Body of pancreas (tissue), 4 donors: ENCODE measurements at regions not wholly inside any gene's neighbourhood (a gene's known extent, or its start where the extent isn't known, plus 50 kb on each side); places are given as distances from the start of the nearest gene placed in this dataset.
"Not testable (repeated sequence)": the region's sequence is repeated elsewhere in the genome, so short reads cannot be mapped to it uniquely, and the experiment has no call there.

Experiments used
- ATAC-seq: fragments of 150-250 bp; one replicate; pipeline ENCODE4 v1.9.1; 2016
- DNase-seq, 4 donors: peaks; one replicate each; pipeline ENCODE4 v3.0.0-alpha.2; 2019
- H3K27ac ChIP-seq, 4 donors: fragments of 200-600 bp; sonication (generic); 1 replicate in 3 of 4; 2 replicates in 1 of 4; pipeline versions ENCODE4 v1.5.1 to v1.6.1; 2016 to 2019; ENCODE audit warnings: mild to moderate bottlenecking in 1 of 4, mixed read lengths in 1 of 4, moderate library complexity in 1 of 4
- H3K27me3 ChIP-seq, 2 donors: fragments of 200-600 bp; sonication (generic); one replicate each; pipeline ENCODE4 v1.6.0; 2016; ENCODE audit warnings: mild to moderate bottlenecking in 1 of 2
- H3K36me3 ChIP-seq, 2 donors: fragments of 200-600 bp; sonication (generic); replicated peaks in 1 of 2; 2 replicates each; pipeline ENCODE4 v1.5.1; 2016; ENCODE audit warnings: low read depth in 2 of 2; ENCODE audit not compliant: insufficient read depth in 1 of 2
- H3K4me1 ChIP-seq: fragments of 200-600 bp; sonication (generic); one replicate; pipeline ENCODE4 v1.6.0; 2016
- H3K4me3 ChIP-seq, 2 donors: fragments of 200-600 bp; sonication (generic); 1 replicate in 1 of 2; 2 replicates in 1 of 2; pipeline ENCODE4 v1.5.1; 2016 to 2019
- H3K9me3 ChIP-seq, 3 donors: fragments of 200-600 bp; sonication (generic); 1 replicate in 2 of 3; 2 replicates in 1 of 3; pipeline ENCODE4 v1.5.1; 2016
- CTCF ChIP-seq, 7 experiments: fragments of 450-650 bp in 4 of 7; fragments of 200-600 bp in 3 of 7; sonication (generic) in 3 of 7; IDR thresholded peaks; one replicate each; pipeline ENCODE4 v1.5.1; 2016 to 2019; ENCODE audit warnings: antibody characterized with exemption in 7 of 7
- POLR2A ChIP-seq, 3 donors: fragments of 450-650 bp; IDR thresholded peaks; one replicate each; pipeline ENCODE4 v1.6.1; 2016; ENCODE audit warnings: antibody characterized with exemption in 3 of 3, mild to moderate bottlenecking in 2 of 3
- WGBS, 2 donors: methylation state at CpG; one replicate each; pipeline ENCODE4 v1.1.5; 2017; 5-methylcytosine and 5-hydroxymethylcytosine counted together
- intact Hi-C: fragments of 100-400 bp; cut with DNase I; formaldehyde crosslinking; loops from one replicate; pipeline ENCODE4 v1.15.1; 2023

DNA sequence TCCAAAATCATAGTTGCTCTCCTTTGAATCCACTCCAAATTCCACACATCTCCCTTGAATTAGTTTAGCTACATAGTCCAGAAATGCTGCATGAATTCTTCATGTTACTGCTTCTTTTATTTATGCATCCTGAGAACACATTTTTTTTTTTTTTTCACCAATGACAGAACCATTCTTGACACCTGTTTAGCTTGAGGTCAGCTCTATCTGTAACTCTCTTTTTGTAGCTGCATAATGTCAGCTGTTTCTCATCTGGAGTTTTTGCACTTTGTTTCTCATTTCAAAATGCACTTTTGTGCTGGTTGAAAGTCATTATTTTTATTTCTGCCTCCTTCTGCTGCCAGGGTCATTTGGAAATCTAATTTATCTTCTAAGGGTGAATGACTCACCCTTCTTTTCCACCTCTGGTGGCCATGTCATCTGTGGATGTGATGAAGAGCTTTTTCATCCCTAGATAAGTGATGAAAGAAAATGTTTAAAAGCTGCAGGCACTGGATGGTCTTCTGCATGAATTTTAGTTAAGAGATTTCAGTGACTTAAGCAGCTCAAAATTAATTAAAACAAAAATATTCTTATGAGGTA, 93.7 kb downstream of the JRKL start:
- no peaks in the 10 kb centered on the region for H3K36me3 ChIP-seq
- H3K9me3 ChIP-seq = no peaks in the 10 kb centered on the region
- TF ChIP-seq CTCF (IDR thresholded peaks at IDR 0.05) (no peak), POLR2A (IDR thresholded peaks at IDR 0.05) (no peak)
- no peak overlapping the region for H3K4me3 ChIP-seq
- no peak overlapping the region for H3K27ac ChIP-seq
- intact Hi-C loops = no loop called here
- DNase-seq = no peak
- no peak for ATAC-seq
- no peaks in the 10 kb centered on the region for H3K27me3 ChIP-seq
- H3K4me1 ChIP-seq = peaks cover 31% of the 10 kb centered on the region

- DNase-seq = no peak
- Histone ChIP-seq H3K9me3 (no peaks in the 10 kb centered on the region), H3K4me1 (peaks cover 31% of the 10 kb centered on the region), H3K4me3 (no peak overlapping the region), H3K36me3 (no peaks in the 10 kb centered on the region), H3K27ac (no peak overlapping the region), H3K27me3 (no peaks in the 10 kb centered on the region)
- TF ChIP-seq CTCF (IDR thresholded peaks at IDR 0.05) (no peak), POLR2A (IDR thresholded peaks at IDR 0.05) (no peak)
- no peak for ATAC-seq
- intact Hi-C loops = no loop called here
Observed at GRCh38 chr11:96484361-96484760, 94.5 kb downstream of the JRKL start.

DNA sequence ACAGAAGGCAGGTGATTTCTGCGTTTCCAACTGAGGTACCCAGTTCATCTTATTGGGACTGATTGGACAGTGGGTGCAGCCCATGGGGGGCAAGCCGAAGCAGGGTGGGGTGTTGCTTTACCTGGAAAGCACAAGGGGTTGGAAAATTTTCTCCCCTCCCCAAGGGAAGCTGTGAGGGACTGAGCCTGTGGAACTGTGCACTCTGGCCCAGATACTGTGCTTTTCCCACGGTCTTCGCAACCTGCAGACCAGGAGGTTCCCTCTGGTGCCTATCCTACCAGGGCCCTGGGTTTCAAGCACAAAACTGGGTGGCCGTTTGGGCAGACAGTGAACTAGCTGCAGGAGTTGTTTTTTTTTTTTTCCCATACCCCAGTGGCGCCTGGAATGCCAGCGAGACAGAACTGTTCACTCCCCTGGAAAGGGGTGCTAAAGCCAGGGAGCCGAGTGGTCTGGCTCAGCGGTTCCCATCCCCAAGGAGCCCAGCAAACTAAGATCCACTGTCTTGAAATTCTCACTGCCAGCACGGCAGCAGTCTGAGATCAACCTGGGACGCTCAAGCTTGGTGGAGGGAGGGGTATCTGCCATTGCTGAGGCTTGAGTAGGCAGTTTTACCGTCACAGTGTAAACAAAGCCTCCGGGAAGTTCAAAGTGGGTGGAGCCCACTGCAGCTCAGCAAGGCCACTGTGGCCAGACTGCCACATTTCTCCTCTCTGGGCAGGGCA, 97.2 kb downstream of the JRKL start:
- ATAC-seq = peak; percentile 58

DNA sequence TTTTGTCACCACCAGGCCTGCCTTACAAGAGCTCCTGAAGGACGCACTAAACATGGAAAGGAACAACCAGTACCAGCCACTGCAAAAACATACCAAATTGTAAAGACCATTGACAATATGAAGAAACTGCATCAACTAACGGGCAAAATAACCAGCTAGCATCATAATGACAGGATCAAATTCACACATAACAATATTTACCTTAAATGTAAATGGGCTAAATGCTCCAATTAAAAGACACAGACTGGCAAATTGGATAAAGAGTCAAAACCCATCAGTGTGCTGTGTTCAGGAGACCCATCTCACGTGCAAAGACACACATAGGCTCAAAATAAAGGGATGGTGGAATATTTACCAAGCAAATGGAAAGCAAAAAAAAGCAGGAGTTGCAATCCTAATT, 99.1 kb downstream of the JRKL start:
- H3K27me3 ChIP-seq, H3K27ac ChIP-seq, H3K9me3 ChIP-seq, DNase-seq, intact Hi-C loops, H3K4me3 ChIP-seq, ATAC-seq, H3K36me3 ChIP-seq: not testable (repeated sequence)
- 67 to 76% methylated on average over 3 of the region's 3 CpGs for WGBS, 2 donors
- H3K4me1 ChIP-seq = peaks cover 13% of the 10 kb centered on the region

More for the DNA sequence above, 97.2 kb downstream of the JRKL start:
- TF ChIP-seq CTCF (IDR thresholded peaks at IDR 0.05) = no peak
- TF ChIP-seq POLR2A (IDR thresholded peaks at IDR 0.05) = no peak
- no peak overlapping the region for H3K4me3 ChIP-seq
- DNase-seq = peak; percentile 38 to 64 (median 58)
- intact Hi-C loops = no loop called here
- peaks cover 20% of the 10 kb centered on the region for H3K4me1 ChIP-seq
- 41 to 42% methylated on average over 9 to 13 of the region's 13 CpGs for WGBS, 2 donors
- H3K9me3 ChIP-seq = no peaks in the 10 kb centered on the region
- no peaks in the 10 kb centered on the region for H3K36me3 ChIP-seq
- no peaks in the 10 kb centered on the region for H3K27me3 ChIP-seq
- peak overlapping the region in 3 of 4 donors; percentile 4 to 27 (median 5) for H3K27ac ChIP-seq

DNA sequence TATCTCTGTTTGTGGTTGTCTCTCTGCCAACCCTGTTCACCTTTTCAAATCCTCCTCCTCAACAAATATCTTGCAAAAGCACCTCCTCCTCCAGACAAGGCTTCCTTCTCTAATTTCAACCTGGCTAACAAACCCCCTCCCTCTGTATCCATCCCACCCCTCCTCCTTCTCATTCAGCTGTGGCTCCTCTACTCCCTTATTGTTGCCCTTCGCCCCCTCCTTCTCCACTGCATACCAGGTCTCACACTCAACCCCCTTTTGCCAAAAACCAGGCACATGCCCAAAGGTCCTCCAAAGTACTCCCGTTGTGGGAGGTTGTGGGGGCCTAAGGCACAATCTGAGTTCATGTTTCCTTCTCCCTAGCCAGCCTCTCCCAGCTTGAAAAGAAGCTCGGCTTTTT, 110.6 kb downstream of the JRKL start:
- no peaks in the 10 kb centered on the region for H3K9me3 ChIP-seq
- no peak overlapping the region for H3K27ac ChIP-seq
- no peak overlapping the region for H3K4me3 ChIP-seq
- DNase-seq (no peak), ATAC-seq (no peak)
- no peaks in the 10 kb centered on the region for H3K36me3 ChIP-seq
- intact Hi-C loops = no loop called here
- no peaks in the 10 kb centered on the region for H3K27me3 ChIP-seq
- WGBS, 2 donors = 63 to 67% methylated on average over 3 of the region's 3 CpGs
- no peak for TF ChIP-seq CTCF (IDR thresholded peaks at IDR 0.05)
- no peak for TF ChIP-seq POLR2A (IDR thresholded peaks at IDR 0.05)
- no peaks in the 10 kb centered on the region for H3K4me1 ChIP-seq
